GM23338 (cell line): ENCODE measurements at regions not wholly inside any gene's neighbourhood (a gene's known extent, or its start where the extent isn't known, plus 50 kb on each side); places are given as distances from the start of the nearest gene placed in this dataset.

ENCODE experiments used
- ATAC-seq: fragments of 200-7000 bp; cut with Tn5 transposase; 3 replicates; pipeline ENCODE4 v1.9.1; 2020
- DNase-seq: peaks from one replicate; pipeline ENCODE4 v3.0.0-alpha.2; 2015; ENCODE audit warnings: low spot score
- H2AFZ ChIP-seq: fragments of 200-600 bp; sonication (generic); 2 replicates; pipeline ENCODE4 v1.8.0; 2016; ENCODE audit warnings: antibody characterized with exemption, mild to moderate bottlenecking, moderate library complexity
- H3F3A ChIP-seq: fragments of 200-600 bp; sonication (generic); replicated peaks from 2 replicates; pipeline ENCODE4 v1.8.0; 2017; ENCODE audit warnings: antibody characterized with exemption, mixed run types, low read depth
- H3K27ac ChIP-seq: fragments of 200-600 bp; sonication (generic); 2 replicates; pipeline ENCODE4 v1.6.1; 2016; ENCODE audit warnings: low read depth
- H3K27me3 ChIP-seq: fragments of 200-600 bp; sonication (generic); 2 replicates; pipeline ENCODE4 v1.8.0; 2016; ENCODE audit warnings: mild to moderate bottlenecking, mixed run types, moderate library complexity; ENCODE audit not compliant: insufficient read depth
- H3K36me3 ChIP-seq: fragments of 200-600 bp; sonication (generic); 2 replicates; pipeline ENCODE4 v1.8.0; 2016; ENCODE audit warnings: mild to moderate bottlenecking; ENCODE audit not compliant: insufficient read depth
- H3K4me1 ChIP-seq: fragments of 200-600 bp; sonication (generic); 2 replicates; pipeline ENCODE4 v1.8.0; 2016; ENCODE audit warnings: mild to moderate bottlenecking, moderate library complexity; ENCODE audit not compliant: insufficient read depth
- H3K4me2 ChIP-seq: fragments of 200-600 bp; sonication (generic); 2 replicates; pipeline ENCODE4 v1.7.1; 2017; ENCODE audit warnings: mixed run types
- H3K4me3 ChIP-seq: fragments of 200-600 bp; sonication (generic); 2 replicates; pipeline ENCODE4 v1.6.1; 2016; ENCODE audit warnings: mixed run types
- H3K79me2 ChIP-seq: fragments of 200-600 bp; sonication (generic); replicated peaks from 2 replicates; pipeline ENCODE4 v1.8.0; 2017; ENCODE audit warnings: mild to moderate bottlenecking; ENCODE audit not compliant: insufficient read depth
- H3K9me2 ChIP-seq: fragments of 200-600 bp; sonication (generic); 2 replicates; pipeline ENCODE4 v1.8.0; 2017; ENCODE audit not compliant: insufficient read depth
- H4K20me1 ChIP-seq: fragments of 200-600 bp; sonication (generic); replicated peaks from 2 replicates; pipeline ENCODE4 v1.8.0; 2017; ENCODE audit warnings: mild to moderate bottlenecking; ENCODE audit not compliant: insufficient read depth
- H3K27ac Mint-ChIP-seq: 2 replicates; pipeline ENCODE4 v1.8.0; 2020; ENCODE audit warnings: inconsistent platforms, mild to moderate bottlenecking, moderate library complexity, mixed read lengths
- H3K27me3 Mint-ChIP-seq: 3 replicates; pipeline ENCODE4 v1.8.0; 2022; ENCODE audit warnings: low read depth, mild to moderate bottlenecking, moderate library complexity, mixed read lengths, inconsistent platforms; ENCODE audit not compliant: insufficient read depth, poor library complexity
- H3K36me3 Mint-ChIP-seq: 3 replicates; pipeline ENCODE4 v1.8.0; 2021; ENCODE audit warnings: low read depth, mild to moderate bottlenecking, inconsistent platforms, moderate library complexity, mixed read lengths
- H3K4me1 Mint-ChIP-seq: 3 replicates; pipeline ENCODE4 v1.8.0; 2020; ENCODE audit warnings: mild to moderate bottlenecking, inconsistent platforms, mixed read lengths
- H3K4me3 Mint-ChIP-seq: 3 replicates; pipeline ENCODE4 v1.8.0; 2021; ENCODE audit warnings: moderate library complexity, mild to moderate bottlenecking, inconsistent platforms, mixed read lengths
- H3K9me3 Mint-ChIP-seq: 3 replicates; pipeline ENCODE4 v1.8.0; 2020; ENCODE audit warnings: moderate library complexity, mild to moderate bottlenecking, inconsistent platforms, mixed read lengths
- CREB1 ChIP-seq: fragments of 250-450 bp; sonication (Bioruptor Pico); IDR thresholded peaks from 2 replicates; pipeline ENCODE4 v1.5.0; 2020; ENCODE audit warnings: low read depth, mild to moderate bottlenecking, moderate library complexity
- CTCF ChIP-seq, 2 experiments: fragments of 200-600 bp in 1 of 2; sonication (generic) in 1 of 2; conservative IDR thresholded peaks; 2 replicates each; pipeline versions ENCODE4 v1.5.1 to v1.6.1; 2016 to 2017; ENCODE audit warnings: antibody characterized with exemption in 2 of 2, low read depth in 2 of 2, mild to moderate bottlenecking in 2 of 2, moderate library complexity in 1 of 2
- JUNB ChIP-seq: IDR thresholded peaks from one replicate; pipeline ENCODE4 v1.6.1; 2016; ENCODE audit warnings: antibody characterized with exemption; ENCODE audit not compliant: unreplicated experiment
- NANOG ChIP-seq: IDR thresholded peaks from 2 replicates; pipeline ENCODE4 v1.6.1; 2016; ENCODE audit warnings: antibody characterized with exemption, borderline replicate concordance
- POLR2AphosphoS5 ChIP-seq: IDR thresholded peaks from 2 replicates; pipeline ENCODE4 v1.6.1; 2016; ENCODE audit warnings: antibody characterized with exemption, low read depth
- ZNF114 ChIP-seq: fragments of 250-450 bp; sonication (Bioruptor Pico); IDR thresholded peaks from 2 replicates; pipeline ENCODE4 v1.5.0; 2020; ENCODE audit warnings: mild to moderate bottlenecking, moderate library complexity
- ZNF331 ChIP-seq: fragments of 250-450 bp; sonication (Bioruptor Pico); IDR thresholded peaks from 2 replicates; pipeline ENCODE4 v1.5.0; 2020; ENCODE audit warnings: low read depth, mild to moderate bottlenecking, moderate library complexity
- ZNF462 ChIP-seq: fragments of 250-450 bp; sonication (Bioruptor Pico); IDR thresholded peaks from 2 replicates; pipeline ENCODE4 v1.5.0; 2020; ENCODE audit warnings: mild to moderate bottlenecking, moderate library complexity

- TF ChIP-seq ZNF462 (CRISPR knock-in tag) (no peak), CREB1 (CRISPR knock-in tag) (no peak), CTCF (conservative IDR thresholded peaks at IDR 0.05; ENCODE audit: low read depth in 2 of 2) (no peak), NANOG (no peak)
Measured at GRCh38 chr14:22232486-22232885, 356.5 kb downstream of the DAD1 start (continued).

GRCh38 chr14:22231018-22231417 lies 358.0 kb downstream of the DAD1 start:
- no peaks in the 10 kb centered on the region for H3K79me2 ChIP-seq
- peaks cover 10% of the 10 kb centered on the region for H3K4me1 ChIP-seq
- Mint-ChIP-seq H3K27ac (no peak overlapping the region), H3K9me3 (peaks cover 34% of the 10 kb centered on the region), H3K36me3 (peaks cover 34% of the 10 kb centered on the region), H3K27me3 (peaks cover 8% of the 10 kb centered on the region), H3K4me3 (no peak overlapping the region; the same call in 2 of the 3 replicates), H3K4me1 (peaks cover 16% of the 10 kb centered on the region)
- H3K27ac ChIP-seq: no peak overlapping the region
- H4K20me1 ChIP-seq: no peaks in the 10 kb centered on the region
- ATAC-seq (no peak), DNase-seq (no peak)
- H3F3A ChIP-seq: no peaks in the 10 kb centered on the region
- H3K27me3 ChIP-seq: no peaks in the 10 kb centered on the region
- no peak overlapping the region for H2AFZ ChIP-seq
- H3K4me2 ChIP-seq: no peak overlapping the region
- peaks cover 15% of the 10 kb centered on the region for H3K36me3 ChIP-seq
- H3K4me3 ChIP-seq: no peak overlapping the region
- 0 out of 2 replicates have a peak, but pooled peaks cover 7% of the 10 kb centered on the region for H3K9me2 ChIP-seq
- TF ChIP-seq ZNF114 (CRISPR knock-in tag) (no peak), NANOG (no peak), JUNB (no peak), ZNF331 (CRISPR knock-in tag) (no peak), POLR2AphosphoS5 (no peak), ZNF462 (CRISPR knock-in tag) (no peak)
